ENCODE measurements at regions not wholly inside any gene's neighbourhood (a gene's known extent, or its start where the extent isn't known, plus 50 kb on each side); places are given as distances from the start of the nearest gene placed in this dataset.
"Not testable (repeated sequence)": the region's sequence is repeated elsewhere in the genome, so short reads cannot be mapped to it uniquely, and the experiment has no call there.

- no peak for ATAC-seq (replicated peaks)
- Mint-ChIP-seq H3K27ac (no peak overlapping the region), H3K4me3 (no peak overlapping the region), H3K4me1 (ENCODE audit: low read depth in 2 of 2) (no peaks in the 10 kb centered on the region), H3K9me3 (no peaks in the 10 kb centered on the region), H3K27me3 (peaks cover 38 to 46% of the 10 kb centered on the region in 2 donors), H3K36me3 (ENCODE audit: insufficient read depth) (no peaks in the 10 kb centered on the region)
- DNase-seq: no peak
Measured at GRCh38 chr3:10644189-10644588, 138.8 kb upstream of the ATP2B2 start.

GRCh38 chr3:10645800-10646199 is 140.4 kb upstream of the ATP2B2 start:
- no peaks in the 10 kb centered on the region for H3K9me3 Mint-ChIP-seq
- H3K36me3 Mint-ChIP-seq (ENCODE audit: insufficient read depth): no peaks in the 10 kb centered on the region
- peaks cover 22 to 33% of the 10 kb centered on the region in 2 donors for H3K27me3 Mint-ChIP-seq
- no peak for DNase-seq
- ATAC-seq (replicated peaks): no peak
- H3K4me1 Mint-ChIP-seq (ENCODE audit: low read depth in 2 of 2): no peaks in the 10 kb centered on the region
- H3K27ac Mint-ChIP-seq: no peak overlapping the region
- no peak overlapping the region for H3K4me3 Mint-ChIP-seq

- DNase-seq (no peak), ATAC-seq (replicated peaks) (no peak)
- H3K4me1 Mint-ChIP-seq (ENCODE audit: low read depth in 2 of 2): no peaks in the 10 kb centered on the region
- no peak overlapping the region for H3K27ac Mint-ChIP-seq
- H3K36me3 Mint-ChIP-seq (ENCODE audit: insufficient read depth): no peaks in the 10 kb centered on the region
- H3K4me3 Mint-ChIP-seq: no peak overlapping the region
- peaks cover 25 to 33% of the 10 kb centered on the region in 2 donors for H3K27me3 Mint-ChIP-seq
- H3K9me3 Mint-ChIP-seq: peaks cover 0 to 2% of the 10 kb centered on the region in 2 donors
Measured at GRCh38 chr3:10646531-10647335, 141.3 kb upstream of the ATP2B2 start.

GRCh38 chr3:10647376-10647775 is 142.0 kb upstream of the ATP2B2 start:
- ATAC-seq (replicated peaks): no peak
- DNase-seq: no peak
- Mint-ChIP-seq H3K9me3 (peaks cover 0 to 2% of the 10 kb centered on the region in 2 donors), H3K27ac (no peak overlapping the region), H3K27me3 (peaks cover 22 to 27% of the 10 kb centered on the region in 2 donors), H3K36me3 (ENCODE audit: insufficient read depth) (no peaks in the 10 kb centered on the region), H3K4me3 (no peak overlapping the region), H3K4me1 (ENCODE audit: low read depth in 2 of 2) (no peaks in the 10 kb centered on the region)

- no peak overlapping the region for H3K27ac Mint-ChIP-seq
- no peak overlapping the region for H3K4me3 Mint-ChIP-seq
- H3K4me1 Mint-ChIP-seq (ENCODE audit: low read depth in 2 of 2): no peaks in the 10 kb centered on the region
- H3K36me3 Mint-ChIP-seq (ENCODE audit: insufficient read depth): no peaks in the 10 kb centered on the region
- no peak for ATAC-seq (replicated peaks)
- H3K9me3 Mint-ChIP-seq: peaks cover 0 to 2% of the 10 kb centered on the region in 2 donors
- peaks cover 17 to 20% of the 10 kb centered on the region in 2 donors for H3K27me3 Mint-ChIP-seq
- DNase-seq: no peak
Measured at GRCh38 chr3:10648181-10648580, 142.8 kb upstream of the ATP2B2 start.

- not testable (repeated sequence) for H3K4me3 Mint-ChIP-seq; H3K36me3 Mint-ChIP-seq (ENCODE audit: insufficient read depth); H3K9me3 Mint-ChIP-seq; ATAC-seq (replicated peaks); H3K27ac Mint-ChIP-seq; H3K4me1 Mint-ChIP-seq (ENCODE audit: low read depth in 2 of 2); DNase-seq
- peaks cover 20 to 27% of the 10 kb centered on the region in 2 donors for H3K27me3 Mint-ChIP-seq
Measured at GRCh38 chr3:10649463-10649862, 144.1 kb upstream of the ATP2B2 start.

- peaks cover 40 to 47% of the 10 kb centered on the region in 2 donors for H3K27me3 Mint-ChIP-seq
- no peak overlapping the region for H3K27ac Mint-ChIP-seq
- H3K36me3 Mint-ChIP-seq (ENCODE audit: insufficient read depth): no peaks in the 10 kb centered on the region
- DNase-seq (no peak), ATAC-seq (replicated peaks) (no peak)
- peaks cover 0 to 2% of the 10 kb centered on the region in 2 donors for H3K4me1 Mint-ChIP-seq (ENCODE audit: low read depth in 2 of 2)
- H3K4me3 Mint-ChIP-seq: no peak overlapping the region
- H3K9me3 Mint-ChIP-seq: peaks cover 0 to 2% of the 10 kb centered on the region in 2 donors
Measured at GRCh38 chr3:10651506-10651905, 146.1 kb upstream of the ATP2B2 start.

- no peak for ATAC-seq (replicated peaks)
- peaks cover 54 to 64% of the 10 kb centered on the region in 2 donors for H3K27me3 Mint-ChIP-seq
- no peaks in the 10 kb centered on the region for H3K36me3 Mint-ChIP-seq (ENCODE audit: insufficient read depth)
- peaks cover 0 to 2% of the 10 kb centered on the region in 2 donors for H3K9me3 Mint-ChIP-seq
- no peak for DNase-seq
- no peak overlapping the region for H3K4me3 Mint-ChIP-seq
- H3K4me1 Mint-ChIP-seq (ENCODE audit: low read depth in 2 of 2): peaks cover 0 to 2% of the 10 kb centered on the region in 2 donors
- no peak overlapping the region for H3K27ac Mint-ChIP-seq
Measured at GRCh38 chr3:10653241-10653640, 147.9 kb upstream of the ATP2B2 start.

- no peak overlapping the region for H3K4me3 Mint-ChIP-seq
- H3K36me3 Mint-ChIP-seq (ENCODE audit: insufficient read depth): no peaks in the 10 kb centered on the region
- peaks cover 0 to 2% of the 10 kb centered on the region in 2 donors for H3K9me3 Mint-ChIP-seq
- peaks cover 58 to 72% of the 10 kb centered on the region in 2 donors for H3K27me3 Mint-ChIP-seq
- H3K4me1 Mint-ChIP-seq (ENCODE audit: low read depth in 2 of 2): peaks cover 0 to 2% of the 10 kb centered on the region in 2 donors
- ATAC-seq (replicated peaks) (no peak), DNase-seq (no peak)
- H3K27ac Mint-ChIP-seq: no peak overlapping the region
Measured at GRCh38 chr3:10653866-10654611, 148.7 kb upstream of the ATP2B2 start.

GRCh38 chr3:10655105-10655504 is 149.7 kb upstream of the ATP2B2 start:
- DNase-seq: no peak
- Mint-ChIP-seq H3K9me3 (peaks cover 0 to 2% of the 10 kb centered on the region in 2 donors), H3K4me3 (no peak overlapping the region), H3K4me1 (ENCODE audit: low read depth in 2 of 2) (peaks cover 0 to 2% of the 10 kb centered on the region in 2 donors), H3K36me3 (ENCODE audit: insufficient read depth) (no peaks in the 10 kb centered on the region), H3K27ac (no peak overlapping the region), H3K27me3 (peaks cover 69 to 82% of the 10 kb centered on the region in 2 donors)
- no peak for ATAC-seq (replicated peaks)

GRCh38 chr3:10657339-10657738 is 152.0 kb upstream of the ATP2B2 start:
- H3K27me3 Mint-ChIP-seq: peaks cover 71 to 73% of the 10 kb centered on the region in 2 donors
- not testable (repeated sequence) for DNase-seq; ATAC-seq (replicated peaks); H3K9me3 Mint-ChIP-seq; H3K4me3 Mint-ChIP-seq; H3K36me3 Mint-ChIP-seq (ENCODE audit: insufficient read depth); H3K4me1 Mint-ChIP-seq (ENCODE audit: low read depth in 2 of 2); H3K27ac Mint-ChIP-seq

GRCh38 chr3:10665592-10665991 is 150.4 kb upstream of the SLC6A11 start:
- H3K27me3 Mint-ChIP-seq: peaks cover 56 to 62% of the 10 kb centered on the region in 2 donors
- no peak overlapping the region for H3K4me3 Mint-ChIP-seq
- H3K4me1 Mint-ChIP-seq (ENCODE audit: low read depth in 2 of 2): peaks cover 8% of the 10 kb centered on the region in 2 donors
- peak overlapping the region in 1 of 2 donors; percentile 24 for H3K27ac Mint-ChIP-seq
- H3K36me3 Mint-ChIP-seq (ENCODE audit: insufficient read depth): peaks cover 2% of the 10 kb centered on the region
- no peak for ATAC-seq (replicated peaks)
- no peaks in the 10 kb centered on the region for H3K9me3 Mint-ChIP-seq
- DNase-seq: no peak

- H3K27ac Mint-ChIP-seq: no peak overlapping the region
- ATAC-seq (replicated peaks): no peak
Measured at GRCh38 chr3:10666621-10667020, 149.4 kb upstream of the SLC6A11 start.

More at GRCh38 chr3:10666621-10667020, 149.4 kb upstream of the SLC6A11 start:
- no peak overlapping the region for H3K4me3 Mint-ChIP-seq
- H3K36me3 Mint-ChIP-seq (ENCODE audit: insufficient read depth): peaks cover 2% of the 10 kb centered on the region
- DNase-seq: no peak
- H3K27me3 Mint-ChIP-seq: peaks cover 56% of the 10 kb centered on the region in 2 donors
- H3K9me3 Mint-ChIP-seq: no peaks in the 10 kb centered on the region
- peaks cover 8% of the 10 kb centered on the region in 2 donors for H3K4me1 Mint-ChIP-seq (ENCODE audit: low read depth in 2 of 2)
